Activated CD8-positive, alpha-beta memory T cell treated with anti-CD3 and anti-CD28 coated beads, Interleukin-2, amount 50 U/mL, for 24 hours (primary cell): ENCODE measurements at regions not wholly inside any gene's neighbourhood (a gene's known extent, or its start where the extent isn't known, plus 50 kb on each side); places are given as distances from the start of the nearest gene placed in this dataset.
A peak's percentile ranks its signal among the peaks of the same experiment; 100 is the strongest.
"Not testable (repeated sequence)": the region's sequence is repeated elsewhere in the genome, so short reads cannot be mapped to it uniquely, and the experiment has no call there.

Source experiments
- DNase-seq: peaks from one replicate; pipeline ENCODE4 v3.0.0-alpha.2; 2020; ENCODE audit errors: extremely low read depth

DNA sequence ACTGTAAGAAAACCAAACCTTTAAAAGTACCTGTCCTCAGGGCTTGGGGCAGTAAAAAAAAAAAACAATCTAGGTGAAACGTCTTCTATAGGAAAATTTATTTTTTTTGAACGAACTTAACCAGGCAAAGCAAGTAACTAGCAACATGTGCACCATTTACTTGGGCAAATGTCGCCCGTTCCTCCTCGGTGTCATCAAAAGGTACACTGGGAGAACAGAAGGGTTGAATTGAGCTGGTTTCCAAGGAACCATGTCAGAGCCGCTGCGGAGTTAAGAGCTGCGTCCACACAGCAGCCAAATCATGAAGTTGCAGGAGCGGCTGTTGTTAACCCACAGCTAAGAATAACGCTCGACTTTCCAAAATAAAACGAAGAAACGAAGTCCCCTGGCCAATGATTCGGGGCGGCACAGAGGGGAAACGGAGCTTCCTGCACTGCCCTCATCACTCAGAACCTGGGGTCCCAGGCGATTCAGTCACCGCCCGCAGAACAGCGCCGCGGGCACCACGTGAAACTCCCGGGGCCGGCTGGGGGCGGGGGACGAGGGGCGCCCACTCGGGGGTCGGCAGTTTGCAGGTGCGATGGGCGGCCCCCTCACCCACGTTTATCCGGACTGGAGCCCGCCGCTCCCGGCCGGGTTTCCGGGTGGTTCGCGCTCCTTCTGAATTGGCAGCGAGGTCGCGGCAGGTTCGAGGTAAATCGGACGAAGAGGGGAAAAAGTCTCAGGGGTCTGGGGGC is 53.6 kb upstream of the PLGLB1 start:
- DNase-seq, result not testable (repeated sequence)

DNA sequence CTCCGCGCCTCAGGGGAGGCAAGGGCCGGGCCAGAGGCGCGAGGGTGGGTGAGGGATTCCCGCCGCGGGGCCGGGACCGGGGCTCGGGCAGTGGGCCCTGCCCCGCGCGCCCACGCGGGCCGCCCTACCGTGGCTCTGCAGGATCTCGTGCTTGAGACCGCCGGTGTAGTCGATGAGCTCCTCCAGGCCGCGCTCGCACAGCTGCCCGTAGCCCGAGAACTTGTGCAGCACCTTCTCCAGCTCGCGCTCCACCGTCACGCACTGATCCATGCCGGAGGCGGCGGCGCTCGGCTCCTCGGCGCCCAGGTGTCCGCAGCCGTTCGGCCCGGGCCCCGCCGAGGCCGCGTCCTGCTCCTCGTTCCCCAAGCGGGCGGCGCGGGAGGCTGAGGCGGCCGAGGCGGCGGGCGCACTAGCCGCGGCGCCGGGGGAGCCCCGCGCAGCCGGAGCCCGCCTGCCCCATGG is 54.2 kb upstream of the PLGLB1 start:
- not testable (repeated sequence) for DNase-seq

DNA sequence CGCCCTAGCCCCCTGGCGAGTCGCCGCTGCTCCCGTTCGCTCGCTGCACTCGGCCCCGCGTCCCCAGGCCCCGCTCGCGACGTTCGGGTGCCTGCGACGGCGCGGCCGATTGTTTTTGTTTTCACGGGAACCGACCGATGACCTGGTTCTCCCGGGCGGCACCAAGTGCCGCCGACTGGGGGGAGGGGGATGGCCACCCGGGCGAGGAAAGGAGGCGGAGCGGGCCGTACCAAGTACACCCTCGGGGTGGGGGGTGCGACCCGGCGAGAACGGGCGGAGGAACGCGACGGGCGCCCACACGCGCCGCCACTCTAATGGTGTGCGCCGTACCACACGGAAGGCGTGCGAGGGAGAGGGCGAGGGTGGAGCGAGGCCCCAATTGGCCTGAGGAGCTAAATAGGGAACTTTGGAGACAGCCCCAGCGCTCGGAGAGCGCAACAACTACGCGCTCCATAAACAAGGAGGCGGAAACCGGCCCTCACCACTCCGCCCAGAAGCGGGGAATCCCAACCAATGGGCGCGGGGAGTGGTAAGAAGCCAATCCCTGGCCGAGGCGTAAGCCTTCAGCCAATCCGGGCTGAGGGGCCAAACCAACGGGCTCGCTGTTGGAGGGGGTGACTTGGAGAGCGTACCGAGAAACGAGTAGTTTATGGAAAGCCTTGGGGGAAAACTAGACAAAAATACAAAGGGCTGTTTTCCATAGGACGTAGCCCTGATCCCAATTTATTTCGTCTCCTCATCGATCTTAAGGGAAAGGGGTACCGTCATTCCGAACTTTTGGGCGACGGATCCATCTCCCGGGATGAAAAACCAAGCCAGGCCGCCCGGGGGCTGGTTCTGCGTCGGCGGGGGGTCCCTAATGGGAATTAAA is 54.8 kb upstream of the PLGLB1 start:
- DNase-seq, result peak; percentile 73

DNA sequence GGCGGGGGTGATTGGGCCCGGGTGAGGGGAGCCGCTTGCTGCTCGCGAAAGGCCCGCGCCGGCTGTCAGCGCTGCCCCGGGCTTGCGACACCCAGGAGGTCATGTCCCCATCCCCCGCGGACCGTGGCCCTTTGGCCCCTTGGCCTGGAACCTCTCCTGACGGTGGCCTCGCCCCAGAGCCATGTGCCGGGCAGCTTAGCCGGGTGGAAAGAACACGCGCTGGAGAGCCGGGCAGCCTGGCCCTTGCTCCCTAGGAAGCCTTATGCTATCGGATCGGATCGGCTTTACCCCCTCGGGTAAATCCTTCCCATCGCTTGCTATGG is 55.4 kb upstream of the PLGLB1 start:
- DNase-seq, result not testable (repeated sequence)

DNA sequence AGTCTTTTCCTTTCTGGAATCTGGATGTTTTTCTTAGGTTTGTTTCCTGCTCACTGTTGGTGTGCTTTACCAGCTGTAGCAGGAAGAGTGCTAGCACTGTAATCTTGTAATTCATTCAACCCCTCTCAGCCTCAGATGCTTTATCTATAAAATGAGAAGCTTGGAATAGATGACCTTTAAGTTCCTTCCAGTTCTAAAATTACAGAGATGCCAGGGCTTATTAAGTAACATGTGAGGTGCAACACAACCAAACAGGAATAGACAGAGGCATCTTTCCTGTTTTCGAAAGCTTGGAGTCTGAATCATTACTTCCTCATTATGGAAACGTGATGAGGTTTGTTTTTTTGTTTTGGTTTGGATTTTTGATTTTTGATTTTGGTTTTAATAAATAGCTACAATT is 60.1 kb upstream of the PLGLB1 start:
- not testable (repeated sequence) for DNase-seq

DNA sequence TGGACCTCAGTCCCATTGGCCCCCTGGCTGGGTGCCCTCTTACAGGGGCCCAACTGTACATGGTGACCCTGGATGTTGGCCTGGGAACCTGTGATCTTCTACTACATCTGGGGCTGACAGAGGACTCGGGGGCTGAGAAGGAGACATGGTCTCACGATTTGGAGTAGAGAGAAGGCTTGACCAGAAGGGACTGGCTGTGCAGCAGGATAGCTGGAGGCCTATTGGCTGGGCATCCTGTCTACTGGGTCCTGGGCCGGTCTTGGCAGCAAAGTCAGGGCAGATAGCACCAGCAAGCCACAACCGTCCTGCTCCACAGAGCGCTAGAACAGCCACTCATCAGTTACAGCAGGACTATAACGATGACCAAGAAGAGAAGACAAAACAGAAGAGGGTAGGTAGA is 66.4 kb upstream of the PLGLB1 start:
- DNase-seq, result not testable (repeated sequence)

DNA sequence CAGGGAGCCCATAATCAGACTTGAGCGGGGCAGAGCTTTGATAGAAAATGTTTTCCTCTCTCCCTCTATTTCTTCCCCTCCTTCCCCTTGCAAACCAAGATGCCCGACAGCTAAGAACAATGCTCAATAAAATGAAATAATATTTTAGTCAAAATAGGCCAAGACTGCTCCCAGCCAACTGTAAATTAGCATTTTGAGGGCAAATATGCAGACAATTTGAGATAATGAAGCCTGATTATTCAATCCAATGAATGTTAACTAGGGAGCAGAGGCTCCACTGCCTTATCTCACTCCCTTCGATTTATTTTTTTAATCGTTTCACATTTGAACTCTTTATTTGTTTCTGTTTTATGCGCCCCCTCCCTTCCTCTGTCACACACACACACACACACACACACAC is 67.8 kb upstream of the PLGLB1 start:
- DNase-seq, result not testable (repeated sequence)

DNA sequence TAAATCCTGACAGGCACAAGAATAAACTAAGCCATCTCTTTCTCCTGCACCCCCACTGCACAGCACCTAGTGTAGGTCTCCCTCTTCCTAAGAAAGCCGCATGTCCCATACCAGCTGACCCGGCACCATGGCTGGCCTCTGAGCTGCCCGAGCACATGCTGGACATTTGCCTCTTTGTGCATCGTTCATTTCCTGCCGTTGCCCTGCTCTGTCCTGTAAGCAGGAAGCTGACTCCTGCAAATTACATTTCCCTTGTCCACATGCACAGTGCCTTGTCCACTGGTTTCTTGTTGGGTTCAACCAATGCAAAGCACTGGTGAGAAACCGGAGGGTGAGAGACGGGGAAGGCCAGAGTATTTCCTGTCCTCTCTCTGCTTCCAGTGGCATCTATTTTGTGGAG is 71.6 kb upstream of the PLGLB1 start:
- not testable (repeated sequence) for DNase-seq

DNA sequence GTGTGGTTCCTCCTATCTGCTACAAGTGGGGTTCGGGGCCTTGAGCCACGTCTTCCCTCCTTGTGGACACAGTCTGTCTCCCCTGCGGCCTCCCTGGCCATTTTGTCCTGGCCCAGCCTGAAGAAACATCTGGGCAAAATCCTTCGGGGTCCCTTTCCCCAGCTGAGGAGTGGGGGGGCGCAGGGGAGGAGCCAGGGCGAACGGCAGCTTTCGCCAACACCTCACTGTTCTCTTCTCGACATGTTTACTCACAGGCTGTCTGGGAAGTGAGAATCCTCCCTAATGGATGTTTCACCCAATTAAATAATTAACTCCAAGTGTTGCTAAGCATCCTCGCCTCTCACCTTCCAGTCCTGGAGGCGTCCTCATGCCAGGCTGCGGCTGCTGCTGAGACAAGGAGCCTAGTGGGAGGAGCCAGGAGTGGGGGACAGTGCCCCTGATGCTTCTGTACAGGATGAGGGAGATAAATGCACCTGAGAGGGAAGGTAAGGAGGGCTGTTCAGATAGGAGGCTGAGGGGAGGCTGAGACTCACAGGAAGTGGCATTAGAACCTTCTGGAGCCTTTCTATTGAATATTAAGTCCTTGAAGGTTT is 72.4 kb upstream of the PLGLB1 start:
- not testable (repeated sequence) for DNase-seq

DNA sequence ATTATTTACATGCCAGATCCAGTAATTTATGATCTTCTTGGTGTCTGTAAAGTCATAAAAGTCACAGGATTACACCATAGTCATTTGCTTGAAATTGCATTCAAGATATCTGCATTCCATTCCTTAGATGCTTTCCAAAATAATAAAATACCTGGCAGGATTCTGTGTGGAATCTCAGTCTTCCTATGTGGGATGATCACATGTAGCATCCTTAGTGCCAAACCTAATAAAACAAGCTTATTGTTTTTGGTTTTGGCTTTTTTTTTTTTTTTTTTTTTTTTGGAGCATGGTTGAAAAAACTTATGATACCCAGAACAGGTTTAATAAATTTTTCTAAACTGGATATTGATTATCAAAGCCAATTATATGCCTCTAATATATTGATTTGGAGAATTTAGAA is 74.2 kb upstream of the PLGLB1 start:
- not testable (repeated sequence) for DNase-seq

DNA sequence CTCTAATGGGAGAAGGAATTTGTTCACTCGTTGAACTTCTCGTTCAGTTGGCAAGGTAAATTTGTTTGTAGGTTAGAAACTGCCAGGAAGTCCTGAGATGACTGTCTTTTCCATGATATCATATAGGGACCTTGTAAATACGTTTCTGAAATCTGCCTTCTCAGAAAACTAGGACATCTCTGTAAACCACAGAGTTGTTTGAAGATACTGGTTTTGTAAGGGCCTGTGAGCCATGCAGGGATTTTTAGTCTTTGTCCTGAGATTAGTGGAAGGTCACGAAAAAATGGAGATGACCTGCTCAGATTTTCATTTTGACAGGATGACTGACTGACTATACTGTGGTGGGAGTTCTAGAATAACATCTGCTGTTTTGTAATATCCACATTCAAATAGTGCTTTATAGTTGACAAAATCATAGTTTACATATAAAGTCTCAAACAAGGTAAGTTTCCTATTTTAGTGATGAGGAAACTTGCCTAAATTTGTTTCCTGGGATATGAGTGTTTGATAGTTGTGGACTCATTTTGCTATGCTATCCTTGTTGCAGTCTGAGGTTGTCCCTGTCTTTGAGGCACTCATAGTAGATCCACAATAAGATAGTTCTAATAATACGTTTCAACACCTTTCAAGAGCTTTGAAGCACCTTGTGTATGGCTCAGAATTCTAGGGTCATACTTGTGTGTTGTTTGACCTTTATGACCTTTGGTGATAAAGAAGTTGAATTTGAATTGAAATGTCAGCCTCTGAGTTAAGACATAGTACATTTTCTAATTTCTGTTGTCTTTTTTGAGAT is 107.3 kb upstream of the PLGLB1 start:
- DNase-seq, result not testable (repeated sequence)

DNA sequence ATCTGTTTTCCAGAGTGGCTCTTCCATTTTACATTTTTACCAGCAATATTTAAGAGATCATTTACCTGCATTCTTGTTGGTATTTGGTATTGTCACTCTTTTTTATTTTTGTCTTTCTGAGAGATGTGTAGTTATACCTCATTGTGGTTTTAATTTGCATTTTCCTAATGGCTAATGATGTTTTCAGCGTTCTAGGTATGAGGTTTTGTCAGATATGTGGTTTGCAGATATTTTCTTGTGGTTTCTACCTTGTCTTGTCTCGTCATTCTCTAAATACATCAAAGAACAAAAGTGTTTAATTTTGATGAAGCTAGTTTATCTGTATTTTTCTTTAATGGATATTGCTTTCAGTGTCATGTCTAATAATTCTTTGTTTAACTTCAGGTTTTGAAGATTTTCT is 110.9 kb upstream of the PLGLB1 start:
- DNase-seq, result not testable (repeated sequence)

DNA sequence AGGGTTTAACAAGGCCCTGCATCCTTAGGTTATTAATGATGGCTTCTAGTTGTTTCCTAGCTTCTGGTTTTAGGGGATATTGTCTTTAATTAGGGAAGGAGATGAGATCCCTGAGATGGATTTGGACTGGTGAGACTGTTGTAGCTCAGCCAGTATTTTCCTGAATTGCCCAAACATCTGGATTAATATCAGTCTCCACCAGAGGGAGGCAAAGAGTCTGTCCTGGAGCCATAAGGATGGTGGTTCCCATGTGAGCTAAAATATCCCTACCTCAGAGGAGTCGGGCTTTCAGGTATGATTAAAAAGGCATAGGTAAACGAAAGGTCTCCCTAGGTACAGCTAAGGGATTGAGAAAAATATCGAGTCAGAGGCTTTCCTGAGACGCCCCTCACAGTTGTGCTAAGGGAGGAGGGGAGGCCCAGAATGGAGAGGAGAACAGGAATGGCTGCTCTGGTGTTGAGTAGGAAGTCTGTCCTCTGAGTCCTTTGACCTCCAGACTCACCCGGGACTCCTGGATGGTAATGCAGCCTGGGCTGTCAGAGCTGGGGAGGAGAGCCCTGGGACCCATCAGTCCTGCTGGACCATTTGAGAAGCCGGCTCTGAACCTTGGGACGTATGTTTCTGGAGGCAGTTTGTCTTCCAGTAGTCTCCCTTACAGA is 130.3 kb upstream of the PLGLB1 start:
- not testable (repeated sequence) for DNase-seq

DNA sequence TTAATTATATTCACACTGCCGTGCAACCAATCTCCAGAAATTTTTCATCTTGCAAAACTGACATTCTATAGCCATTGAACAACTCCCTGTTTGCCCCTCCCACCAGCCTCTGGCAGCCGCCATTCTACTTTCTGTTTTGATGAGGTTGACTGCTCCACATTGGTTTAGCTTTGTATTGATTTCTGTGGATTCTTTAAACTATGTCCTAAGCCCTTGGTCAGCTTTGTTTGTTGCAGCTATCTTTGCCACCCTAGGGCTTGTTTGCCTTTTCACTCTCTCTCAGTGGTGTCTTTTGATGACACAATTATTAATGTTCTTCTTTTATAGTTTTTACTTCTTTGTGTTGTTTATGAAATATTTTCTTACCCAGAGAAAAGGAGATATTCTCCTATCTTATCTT is 152.8 kb upstream of the PLGLB1 start:
- DNase-seq, result not testable (repeated sequence)

DNA sequence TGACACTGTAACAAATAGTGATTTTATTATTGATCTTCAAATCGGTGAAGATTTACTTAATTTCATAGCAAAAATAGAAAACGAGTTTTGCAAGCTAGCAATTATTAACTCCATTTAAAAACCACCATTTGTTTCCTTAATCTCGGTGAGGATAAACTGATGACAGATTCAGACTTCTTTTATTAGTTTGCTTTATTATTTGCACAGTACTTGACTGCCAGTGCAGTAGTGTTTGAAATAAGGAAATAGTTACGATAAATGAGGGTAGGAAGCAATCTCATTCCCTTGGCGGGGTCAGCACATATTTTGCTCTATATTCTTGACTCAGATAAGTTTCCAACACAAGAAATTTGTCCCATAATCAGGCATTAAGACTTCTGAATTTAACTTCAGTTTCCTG is 161.7 kb upstream of the PLGLB1 start:
- DNase-seq, result not testable (repeated sequence)

DNA sequence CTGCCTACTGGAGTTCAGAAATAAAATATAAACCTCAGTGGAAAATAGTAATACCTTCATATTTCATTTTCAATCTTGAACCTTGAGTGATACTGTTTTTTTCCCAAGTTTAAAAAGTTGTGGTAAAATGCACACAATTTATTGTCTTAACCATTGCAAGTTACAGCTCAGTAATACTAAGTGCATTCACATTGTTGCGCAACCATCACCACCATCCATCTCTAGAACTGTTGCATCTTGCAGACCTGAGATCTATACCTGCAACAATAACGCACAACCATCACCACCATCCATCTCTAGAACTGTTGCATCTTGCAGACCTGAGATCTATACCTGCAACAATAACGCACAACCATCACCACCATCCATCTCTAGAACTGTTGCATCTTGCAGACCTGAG is 162.6 kb upstream of the PLGLB1 start:
- DNase-seq, result not testable (repeated sequence)

DNA sequence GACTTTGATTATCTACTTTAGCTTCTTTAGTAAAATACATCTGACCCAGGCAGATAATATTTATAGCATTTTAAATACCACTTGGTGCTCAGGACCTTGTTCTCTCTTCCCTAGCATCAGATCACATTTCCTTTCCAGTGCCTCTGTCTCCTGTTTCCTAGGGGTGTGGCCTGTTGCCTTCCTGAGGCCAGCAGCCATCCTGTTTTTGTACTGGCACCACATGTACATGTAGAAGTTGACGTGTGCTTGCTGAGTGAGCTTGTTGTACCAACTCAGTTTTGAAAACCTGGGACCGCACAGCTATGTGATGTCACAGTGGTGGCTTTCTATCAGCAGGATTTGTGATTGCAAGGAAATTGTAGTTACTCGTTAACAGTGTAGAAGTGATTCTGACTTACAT is 167.6 kb upstream of the PLGLB1 start:
- not testable (repeated sequence) for DNase-seq

DNA sequence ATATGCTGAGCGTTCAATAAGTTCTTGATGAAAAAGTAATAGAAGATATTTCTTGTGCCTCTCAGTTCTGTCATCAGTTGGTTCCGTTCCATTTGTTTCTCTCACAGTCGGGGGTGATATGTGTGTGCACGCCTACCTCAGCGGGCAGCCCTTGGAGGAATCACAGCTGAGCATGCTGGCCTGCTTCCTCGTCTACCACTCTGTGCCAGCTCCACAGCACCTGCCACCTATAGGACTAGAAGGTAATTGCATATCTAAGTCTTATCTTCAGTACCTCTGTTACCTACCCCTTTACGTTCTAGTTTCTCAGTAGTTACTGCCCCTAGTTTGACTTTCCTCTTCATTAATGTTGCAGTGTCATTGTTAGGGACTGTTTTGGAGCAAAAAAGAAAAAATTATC is 171.7 kb upstream of the PLGLB1 start:
- not testable (repeated sequence) for DNase-seq

DNA sequence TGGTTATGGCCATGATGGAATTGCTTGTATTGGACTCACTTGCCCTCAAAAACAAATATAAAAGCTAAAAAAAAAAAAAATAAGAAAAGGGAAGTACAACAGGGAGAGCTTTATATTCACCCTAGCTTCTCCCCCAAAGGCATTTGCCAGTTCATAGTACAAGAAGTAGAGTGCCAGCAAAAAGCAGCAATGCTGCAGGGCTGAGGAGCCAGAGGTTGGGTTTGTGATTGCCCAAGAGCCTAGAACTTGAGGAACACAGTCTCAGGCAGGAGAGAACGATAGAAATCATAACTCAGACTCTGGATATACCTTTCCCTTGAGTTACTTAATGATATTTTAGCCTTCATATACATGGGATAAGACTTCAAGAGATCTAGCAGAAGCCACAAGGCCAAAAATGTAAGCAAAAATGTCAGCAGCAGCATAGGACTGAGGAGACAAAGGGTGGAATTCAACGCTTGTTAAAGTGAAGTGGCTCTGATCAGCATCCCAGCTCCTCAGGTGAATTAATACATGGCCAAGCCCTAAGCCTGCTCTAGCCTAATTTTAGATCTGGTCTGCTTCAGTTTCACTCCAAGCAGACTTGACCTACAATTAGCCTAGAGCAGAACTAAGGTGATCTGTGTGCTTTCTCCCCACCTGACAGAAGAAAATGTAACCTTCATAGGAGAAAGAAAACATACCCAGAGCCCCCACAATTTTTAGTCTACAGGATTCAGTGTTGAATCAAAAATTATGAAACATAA is 172.8 kb upstream of the PLGLB1 start:
- not testable (repeated sequence) for DNase-seq

DNA sequence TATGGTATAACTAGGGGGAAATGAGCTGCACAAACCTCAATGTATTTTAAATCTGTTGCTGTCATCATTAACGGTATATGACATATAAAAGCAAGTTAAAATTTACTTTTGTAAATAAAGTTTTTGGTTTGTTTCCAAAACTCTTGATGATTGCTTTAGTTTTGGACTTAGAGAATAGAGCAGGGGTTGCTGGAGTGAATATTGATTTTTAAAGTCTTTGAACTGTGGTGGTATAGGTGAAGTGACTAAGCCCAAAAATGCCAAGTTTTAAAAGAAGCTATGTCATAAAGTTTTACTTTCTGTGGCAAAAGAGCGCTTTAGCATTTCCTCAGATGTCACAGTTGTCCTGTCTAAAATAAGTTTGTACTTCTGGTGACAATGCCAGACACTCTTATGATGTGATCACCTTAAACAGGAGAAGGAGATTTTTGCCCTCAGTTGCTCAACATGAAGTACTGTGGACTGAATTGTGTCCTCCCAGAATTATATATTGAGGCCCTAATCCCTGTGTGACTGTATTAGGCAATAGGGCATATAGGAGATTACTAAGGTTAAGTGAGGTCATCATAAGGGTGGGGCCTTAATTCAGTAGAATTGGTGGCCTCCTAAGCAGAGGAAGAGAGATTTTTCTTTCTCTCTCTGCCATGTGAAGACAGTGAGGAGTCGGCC is 175.2 kb upstream of the PLGLB1 start:
- DNase-seq, result not testable (repeated sequence)
